Sigmoid colon (tissue), 6 donors: ENCODE measurements at regions not wholly inside any gene's neighbourhood (a gene's known extent, or its start where the extent isn't known, plus 50 kb on each side); places are given as distances from the start of the nearest gene placed in this dataset.

ENCODE experiments used
- DNase-seq: peaks from one replicate; pipeline ENCODE4 v3.0.0-alpha.2; 2019
- H3K27ac ChIP-seq, 4 donors: fragments of 200-600 bp; sonication (generic); one replicate each; pipeline ENCODE4 v1.5.1; 2016 to 2019; ENCODE audit warnings: mild to moderate bottlenecking in 1 of 4
- H3K27me3 ChIP-seq, 3 donors: fragments of 200-600 bp; sonication (generic); one replicate each; pipeline ENCODE4 v1.5.1; 2019; ENCODE audit warnings: mild to moderate bottlenecking in 1 of 3
- H3K36me3 ChIP-seq, 4 donors: fragments of 200-600 bp; sonication (generic); one replicate each; pipeline ENCODE4 v1.5.1; 2016 to 2019
- H3K4me1 ChIP-seq, 4 donors: fragments of 200-600 bp; sonication (generic); one replicate each; pipeline ENCODE4 v1.5.1; 2017 to 2019
- H3K4me3 ChIP-seq, 4 donors: fragments of 200-600 bp; sonication (generic); one replicate each; pipeline ENCODE4 v1.5.1; 2017 to 2019; ENCODE audit warnings: mild to moderate bottlenecking in 2 of 4, moderate library complexity in 1 of 4
- H3K9me3 ChIP-seq, 4 donors: fragments of 200-600 bp in 3 of 4; sonication (generic) in 3 of 4; one replicate each; pipeline versions ENCODE4 v1.5.1 to v1.6.1; 2013 to 2019
- CTCF ChIP-seq, 4 experiments: fragments of 450-650 bp in 3 of 4; fragments of 200-600 bp in 1 of 4; IDR thresholded peaks; one replicate each; pipeline ENCODE4 v1.5.1; 2016 to 2019; ENCODE audit warnings: antibody characterized with exemption in 4 of 4, mild to moderate bottlenecking in 3 of 4, moderate library complexity in 2 of 4
- EP300 ChIP-seq, 4 donors: sonication (generic); formaldehyde crosslinking; IDR thresholded peaks; one replicate each; pipeline ENCODE4 v1.6.1; 2017; ENCODE audit warnings: antibody characterized with exemption in 4 of 4
- POLR2A ChIP-seq, 2 donors: fragments of 450-650 bp; IDR thresholded peaks; one replicate each; pipeline ENCODE4 v1.6.1; 2016; ENCODE audit warnings: antibody characterized with exemption in 2 of 2, mild to moderate bottlenecking in 2 of 2, moderate library complexity in 2 of 2
- POLR2AphosphoS5 ChIP-seq, 4 donors: sonication (generic); formaldehyde crosslinking; IDR thresholded peaks; one replicate each; pipeline ENCODE4 v1.6.1; 2017; ENCODE audit warnings: antibody characterized with exemption in 4 of 4
- WGBS, 2 donors: extraction: QIAGEN DNeasy Blood & Tissue Kit; methylation state at CpG; one replicate each; pipeline ENCODE4 v1.1.7; 2013; 5-methylcytosine and 5-hydroxymethylcytosine counted together
- intact Hi-C: fragments of 100-400 bp; cut with DNase I; formaldehyde crosslinking; loops from one replicate; pipeline ENCODE4 v1.15.1; 2023
- donor health status: healthy with polysubstance abuse.
- donor health status: healthy.

DNA sequence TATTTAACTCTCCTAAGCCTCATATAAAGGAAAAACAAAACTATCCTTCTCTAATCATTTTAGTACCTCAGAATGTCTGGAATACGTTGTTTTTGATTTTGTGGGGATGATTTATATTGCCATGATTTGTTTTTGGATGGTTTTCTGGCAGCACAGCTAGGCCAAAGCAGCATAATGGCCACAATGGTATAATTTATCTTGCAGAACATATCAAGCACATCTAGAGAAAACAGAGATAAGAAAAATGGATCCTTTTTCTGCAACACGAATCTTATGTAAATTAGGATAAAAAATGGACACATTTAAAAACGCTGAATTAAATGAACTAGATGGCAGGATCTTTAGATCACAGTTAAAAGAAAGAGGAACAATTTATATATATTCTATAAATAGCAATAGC lies 269.9 kb upstream of the FAT4 start:
- no peak overlapping the region for H3K27ac ChIP-seq
- no peaks in the 10 kb centered on the region for H3K36me3 ChIP-seq
- no peaks in the 10 kb centered on the region for H3K27me3 ChIP-seq
- H3K4me3 ChIP-seq: no peak overlapping the region
- H3K4me1 ChIP-seq: peaks cover 0 to 5% (median 2%) of the 10 kb centered on the region in 4 donors
- no peak for DNase-seq
- TF ChIP-seq POLR2A (IDR thresholded peaks at IDR 0.05) (no peak), EP300 (IDR thresholded peaks at IDR 0.05) (no peak), POLR2AphosphoS5 (IDR thresholded peaks at IDR 0.05) (no peak), CTCF (IDR thresholded peaks at IDR 0.05) (no peak)
- 40 to 45% methylated on average over 3 of the region's 3 CpGs for WGBS, 2 donors
- intact Hi-C loops: no loop called here
- H3K9me3 ChIP-seq: no peaks in the 10 kb centered on the region

DNA sequence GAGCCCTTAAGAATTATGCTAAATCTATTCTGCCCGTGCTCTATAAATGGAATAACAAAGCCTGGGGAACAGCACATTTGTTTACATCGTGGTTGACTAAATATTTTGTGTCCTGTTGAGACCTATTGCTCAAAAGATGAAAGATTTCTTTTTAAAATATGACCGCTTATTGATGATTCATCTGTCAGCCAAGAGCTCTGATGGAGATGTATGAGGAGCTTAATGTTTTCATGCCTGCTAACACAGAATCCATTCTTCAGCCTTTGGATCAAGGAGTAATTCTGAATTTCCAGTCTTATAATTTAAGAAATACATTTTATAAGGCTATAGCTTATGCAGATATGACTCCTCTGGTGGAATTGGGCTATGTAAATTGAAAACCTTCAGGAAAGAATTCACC lies 271.3 kb upstream of the FAT4 start:
- 75 to 82% methylated on average over 3 of the region's 3 CpGs for WGBS, 2 donors
- TF ChIP-seq CTCF (IDR thresholded peaks at IDR 0.05) (no peak), POLR2AphosphoS5 (IDR thresholded peaks at IDR 0.05) (no peak), POLR2A (IDR thresholded peaks at IDR 0.05) (no peak), EP300 (IDR thresholded peaks at IDR 0.05) (no peak)
- Histone ChIP-seq H3K27me3 (no peaks in the 10 kb centered on the region), H3K4me1 (peaks cover 0 to 5% (median 2%) of the 10 kb centered on the region in 4 donors), H3K27ac (no peak overlapping the region), H3K36me3 (no peaks in the 10 kb centered on the region), H3K4me3 (no peak overlapping the region), H3K9me3 (no peaks in the 10 kb centered on the region)
- DNase-seq: no peak
- intact Hi-C loops: no loop called here

GRCh38 chr4:125042041-125042440 lies 272.7 kb upstream of the FAT4 start:
- Histone ChIP-seq H3K9me3 (no peaks in the 10 kb centered on the region), H3K4me1 (peaks cover 0 to 5% (median 2%) of the 10 kb centered on the region in 4 donors), H3K27me3 (no peaks in the 10 kb centered on the region), H3K4me3 (no peak overlapping the region), H3K27ac (no peak overlapping the region), H3K36me3 (no peaks in the 10 kb centered on the region)
- 87 to 94% methylated on average over 3 of the region's 3 CpGs for WGBS, 2 donors
- intact Hi-C loops: no loop called here
- no peak for DNase-seq
- TF ChIP-seq EP300 (IDR thresholded peaks at IDR 0.05) (no peak), CTCF (IDR thresholded peaks at IDR 0.05) (no peak), POLR2AphosphoS5 (IDR thresholded peaks at IDR 0.05) (no peak), POLR2A (IDR thresholded peaks at IDR 0.05) (no peak)

- 33 to 62% methylated on average over 3 of the region's 3 CpGs for WGBS, 2 donors
- no peak overlapping the region for H3K4me3 ChIP-seq
- H3K4me1 ChIP-seq: peaks cover 0 to 5% (median 2%) of the 10 kb centered on the region in 4 donors
- H3K27me3 ChIP-seq: no peaks in the 10 kb centered on the region
- no peaks in the 10 kb centered on the region for H3K9me3 ChIP-seq
- no peak overlapping the region for H3K27ac ChIP-seq
- intact Hi-C loops: no loop called here
- H3K36me3 ChIP-seq: no peaks in the 10 kb centered on the region
- DNase-seq: no peak
- TF ChIP-seq POLR2AphosphoS5 (IDR thresholded peaks at IDR 0.05) (no peak), POLR2A (IDR thresholded peaks at IDR 0.05) (no peak), CTCF (IDR thresholded peaks at IDR 0.05) (no peak), EP300 (IDR thresholded peaks at IDR 0.05) (no peak)
Observed at GRCh38 chr4:125041372-125041930, 273.3 kb upstream of the FAT4 start.

DNA sequence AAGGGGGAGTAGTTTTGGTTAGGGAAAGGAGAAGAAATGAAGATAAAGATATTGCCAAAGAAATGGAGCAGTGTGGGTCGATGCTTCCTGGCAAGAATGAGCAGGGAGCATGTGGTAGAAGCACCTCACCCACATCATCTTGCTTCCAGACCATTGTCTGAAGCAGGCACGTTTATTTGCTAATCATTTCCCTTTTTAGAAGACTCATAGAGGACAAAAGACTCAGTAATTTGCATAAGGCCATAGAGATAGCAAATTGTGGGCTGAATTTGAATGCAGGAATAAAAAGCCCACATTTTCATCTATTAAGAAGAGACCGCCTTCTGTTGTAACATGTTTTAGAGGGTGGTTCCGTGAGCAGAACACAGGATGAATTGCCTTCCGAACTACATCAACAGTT lies 275.2 kb upstream of the FAT4 start:
- Histone ChIP-seq H3K4me3 (no peak overlapping the region), H3K9me3 (no peaks in the 10 kb centered on the region), H3K27ac (no peak overlapping the region), H3K27me3 (no peaks in the 10 kb centered on the region), H3K4me1 (no peaks in the 10 kb centered on the region), H3K36me3 (no peaks in the 10 kb centered on the region)
- WGBS, 2 donors: 72 to 75% methylated on average over 5 of the region's 5 CpGs
- no peak for DNase-seq
- no peak for TF ChIP-seq EP300 (IDR thresholded peaks at IDR 0.05)
- TF ChIP-seq POLR2AphosphoS5 (IDR thresholded peaks at IDR 0.05): no peak
- no peak for TF ChIP-seq POLR2A (IDR thresholded peaks at IDR 0.05)
- no peak for TF ChIP-seq CTCF (IDR thresholded peaks at IDR 0.05)
- intact Hi-C loops: no loop called here
